ENCODE measurements at regions not wholly inside any gene's neighbourhood (a gene's known extent, or its start where the extent isn't known, plus 50 kb on each side); places are given as distances from the start of the nearest gene placed in this dataset.

- TF ChIP-seq MYC (IDR thresholded peaks at IDR 0.05; ENCODE audit: low read depth, low read length) (no peak), POLR2A (IDR thresholded peaks at IDR 0.05; ENCODE audit: extremely low read depth, insufficient read length) (no peak), MAX (IDR thresholded peaks at IDR 0.05; ENCODE audit: low read depth, low read length) (no peak)
- TF ChIP-seq, protein P1, sequence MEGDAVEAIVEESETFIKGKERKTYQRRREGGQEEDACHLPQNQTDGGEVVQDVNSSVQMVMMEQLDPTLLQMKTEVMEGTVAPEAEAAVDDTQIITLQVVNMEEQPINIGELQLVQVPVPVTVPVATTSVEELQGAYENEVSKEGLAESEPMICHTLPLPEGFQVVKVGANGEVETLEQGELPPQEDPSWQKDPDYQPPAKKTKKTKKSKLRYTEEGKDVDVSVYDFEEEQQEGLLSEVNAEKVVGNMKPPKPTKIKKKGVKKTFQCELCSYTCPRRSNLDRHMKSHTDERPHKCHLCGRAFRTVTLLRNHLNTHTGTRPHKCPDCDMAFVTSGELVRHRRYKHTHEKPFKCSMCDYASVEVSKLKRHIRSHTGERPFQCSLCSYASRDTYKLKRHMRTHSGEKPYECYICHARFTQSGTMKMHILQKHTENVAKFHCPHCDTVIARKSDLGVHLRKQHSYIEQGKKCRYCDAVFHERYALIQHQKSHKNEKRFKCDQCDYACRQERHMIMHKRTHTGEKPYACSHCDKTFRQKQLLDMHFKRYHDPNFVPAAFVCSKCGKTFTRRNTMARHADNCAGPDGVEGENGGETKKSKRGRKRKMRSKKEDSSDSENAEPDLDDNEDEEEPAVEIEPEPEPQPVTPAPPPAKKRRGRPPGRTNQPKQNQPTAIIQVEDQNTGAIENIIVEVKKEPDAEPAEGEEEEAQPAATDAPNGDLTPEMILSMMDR (IDR thresholded peaks at IDR 0.05; ENCODE audit: low read depth, low read length): no peak
- no peak overlapping the region for H3K4me3 ChIP-seq (ENCODE audit: low read depth, low read length)
- DNase-seq (ENCODE audit: low read depth): no peak
Observed at GRCh38 chr16:6828690-6829089, 504.0 kb upstream of the RBFOX1 start.

GRCh38 chr16:6827931-6828330, 504.7 kb upstream of the RBFOX1 start:
- TF ChIP-seq, protein P1 (IDR thresholded peaks at IDR 0.05; ENCODE audit: low read depth, low read length): no peak
- H3K4me3 ChIP-seq (ENCODE audit: low read depth, low read length): no peak overlapping the region
- no peak for DNase-seq (ENCODE audit: low read depth)

- DNase-seq (ENCODE audit: low read depth): no peak
- TF ChIP-seq MYC (IDR thresholded peaks at IDR 0.05; ENCODE audit: low read depth, low read length) (no peak), POLR2A (IDR thresholded peaks at IDR 0.05; ENCODE audit: extremely low read depth, insufficient read length) (no peak), MAX (IDR thresholded peaks at IDR 0.05; ENCODE audit: low read depth, low read length) (no peak)
- TF ChIP-seq, protein P1 (IDR thresholded peaks at IDR 0.05; ENCODE audit: low read depth, low read length): no peak
- no peak overlapping the region for H3K4me3 ChIP-seq (ENCODE audit: low read depth, low read length)
Observed at GRCh38 chr16:6827267-6827666, 505.4 kb upstream of the RBFOX1 start.

DNA sequence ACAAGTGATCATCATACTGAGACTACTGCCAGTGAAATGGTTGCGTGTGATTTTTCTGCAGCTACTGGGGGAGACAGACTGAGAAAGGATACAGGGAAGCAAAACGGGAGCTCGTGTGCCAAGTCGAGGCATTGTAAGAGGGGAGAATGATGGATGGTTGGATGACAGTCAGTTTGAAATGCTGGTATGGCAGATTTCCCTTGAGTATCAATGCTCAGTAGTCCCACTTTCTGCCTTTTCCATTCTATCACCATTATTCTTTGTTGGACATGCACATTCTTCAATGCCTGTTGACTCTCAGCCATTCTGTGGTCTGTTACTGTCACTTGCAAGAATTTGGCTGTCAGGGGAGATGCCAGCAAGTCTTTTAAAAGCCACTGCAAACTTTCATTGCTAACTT, 510.6 kb upstream of the RBFOX1 start:
- DNase-seq (ENCODE audit: low read depth): no peak
- H3K4me3 ChIP-seq (ENCODE audit: low read depth, low read length): no peak overlapping the region
- TF ChIP-seq MAX (IDR thresholded peaks at IDR 0.05; ENCODE audit: low read depth, low read length): no peak
- TF ChIP-seq MYC (IDR thresholded peaks at IDR 0.05; ENCODE audit: low read depth, low read length): no peak
- TF ChIP-seq, protein P1 (IDR thresholded peaks at IDR 0.05; ENCODE audit: low read depth, low read length): no peak
- TF ChIP-seq POLR2A (IDR thresholded peaks at IDR 0.05; ENCODE audit: extremely low read depth, insufficient read length): no peak

GRCh38 chr16:6804461-6804860, 528.2 kb upstream of the RBFOX1 start:
- TF ChIP-seq MAX (IDR thresholded peaks at IDR 0.05; ENCODE audit: low read depth, low read length) (no peak), MYC (IDR thresholded peaks at IDR 0.05; ENCODE audit: low read depth, low read length) (no peak), POLR2A (IDR thresholded peaks at IDR 0.05; ENCODE audit: extremely low read depth, insufficient read length) (no peak)
- TF ChIP-seq, protein P1 (IDR thresholded peaks at IDR 0.05; ENCODE audit: low read depth, low read length): no peak
- H3K4me3 ChIP-seq (ENCODE audit: low read depth, low read length): no peak overlapping the region
- no peak for DNase-seq (ENCODE audit: low read depth)

DNA sequence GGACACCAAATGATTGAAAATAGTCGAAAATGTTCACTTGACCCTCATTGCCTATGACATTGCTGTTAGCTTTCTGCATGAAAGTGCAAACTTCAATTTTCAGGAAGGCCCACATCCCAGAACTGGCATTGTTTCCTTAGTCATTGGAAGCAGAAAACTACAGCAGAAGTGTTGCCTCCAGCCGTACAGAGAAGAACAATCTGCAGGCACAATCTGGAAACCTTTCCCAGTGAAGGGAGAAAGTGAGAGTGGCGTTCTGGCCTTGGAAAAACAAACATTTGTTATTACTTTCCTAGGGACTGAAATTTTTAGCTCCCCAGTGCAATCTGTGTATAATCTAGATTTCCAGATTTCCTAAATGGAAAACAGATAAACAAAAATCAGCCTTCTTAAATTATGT, 529.5 kb upstream of the RBFOX1 start:
- no peak for DNase-seq (ENCODE audit: low read depth)
- TF ChIP-seq MYC (IDR thresholded peaks at IDR 0.05; ENCODE audit: low read depth, low read length) (no peak), POLR2A (IDR thresholded peaks at IDR 0.05; ENCODE audit: extremely low read depth, insufficient read length) (no peak), MAX (IDR thresholded peaks at IDR 0.05; ENCODE audit: low read depth, low read length) (no peak)
- TF ChIP-seq, protein P1 (IDR thresholded peaks at IDR 0.05; ENCODE audit: low read depth, low read length): no peak
- no peak overlapping the region for H3K4me3 ChIP-seq (ENCODE audit: low read depth, low read length)
